Stimulated activated CD4-positive, alpha-beta T cell treated with anti-CD3 and anti-CD28 coated beads, Interleukin-2, amount 100 ng/mL, for 24 hours (primary cell): ENCODE measurements at regions not wholly inside any gene's neighbourhood (a gene's known extent, or its start where the extent isn't known, plus 50 kb on each side); places are given as distances from the start of the nearest gene placed in this dataset.

Experiments
- DNase-seq, 2 donors: peaks; one replicate each; pipeline ENCODE4 v3.0.0-alpha.2; 2020

- DNase-seq = no peak
Measured at GRCh38 chr4:115871596-115871995, 758.2 kb upstream of the NDST4 start.

- no peak for DNase-seq
Measured at GRCh38 chr4:115866364-115866896, 753.0 kb upstream of the NDST4 start.

GRCh38 chr4:115865736-115866135 lies 752.3 kb upstream of the NDST4 start:
- no peak for DNase-seq

- no peak for DNase-seq
Measured at GRCh38 chr4:115852767-115853091, 739.3 kb upstream of the NDST4 start.

- DNase-seq = peak in 1 of 2 donors; percentile 1
Measured at GRCh38 chr4:115851918-115852766, 738.7 kb upstream of the NDST4 start.

GRCh38 chr4:115850799-115851509 lies 737.5 kb upstream of the NDST4 start:
- no peak for DNase-seq

GRCh38 chr4:115844180-115844579 lies 730.8 kb upstream of the NDST4 start:
- DNase-seq = no peak

GRCh38 chr4:115841871-115842270 lies 728.5 kb upstream of the NDST4 start:
- no peak for DNase-seq

- no peak for DNase-seq
Measured at GRCh38 chr4:115834441-115834840, 721.0 kb upstream of the NDST4 start.

GRCh38 chr4:115824630-115825029 lies 711.2 kb upstream of the NDST4 start:
- no peak for DNase-seq

- no peak for DNase-seq
Measured at GRCh38 chr4:115803825-115804224, 690.4 kb upstream of the NDST4 start.

- DNase-seq = no peak
Measured at GRCh38 chr4:115790812-115791211, 677.4 kb upstream of the NDST4 start.

- no peak for DNase-seq
Measured at GRCh38 chr4:115781528-115782146, 668.2 kb upstream of the NDST4 start.

GRCh38 chr4:115780835-115781234 lies 667.4 kb upstream of the NDST4 start:
- DNase-seq = no peak

- DNase-seq = no peak
Measured at GRCh38 chr4:115780268-115780667, 666.8 kb upstream of the NDST4 start.

- no peak for DNase-seq
Measured at GRCh38 chr4:115770046-115770543, 656.7 kb upstream of the NDST4 start.

GRCh38 chr4:115769396-115769795 lies 656.0 kb upstream of the NDST4 start:
- no peak for DNase-seq

- DNase-seq = no peak
Measured at GRCh38 chr4:115763051-115763450, 649.6 kb upstream of the NDST4 start.

- no peak for DNase-seq
Measured at GRCh38 chr4:115759231-115759630, 645.8 kb upstream of the NDST4 start.

- DNase-seq = no peak
Measured at GRCh38 chr4:115749404-115749803, 636.0 kb upstream of the NDST4 start.

- DNase-seq = no peak
Measured at GRCh38 chr4:115740806-115741205, 627.4 kb upstream of the NDST4 start.

GRCh38 chr4:115729739-115730266 lies 616.4 kb upstream of the NDST4 start:
- no peak for DNase-seq

- no peak for DNase-seq
Measured at GRCh38 chr4:115723621-115724020, 610.2 kb upstream of the NDST4 start.
